Ishikawa (cell line): ENCODE measurements at regions not wholly inside any gene's neighbourhood (a gene's known extent, or its start where the extent isn't known, plus 50 kb on each side); places are given as distances from the start of the nearest gene placed in this dataset.

ENCODE experiments used
- CEBPB ChIP-seq: IDR thresholded peaks from 2 replicates; pipeline ENCODE4 v1.6.1; 2012
- CREB1 ChIP-seq: IDR thresholded peaks from 2 replicates; pipeline ENCODE4 v1.6.1; 2012; ENCODE audit warnings: low read depth
- MAX ChIP-seq: IDR thresholded peaks from 2 replicates; pipeline ENCODE4 v1.6.1; 2012
- TAF1 ChIP-seq: IDR thresholded peaks from 2 replicates; pipeline ENCODE4 v1.6.1; 2012; ENCODE audit warnings: low read depth, mild to moderate bottlenecking
- USF1 ChIP-seq: IDR thresholded peaks from 2 replicates; pipeline ENCODE4 v1.6.1; 2012
- YY1 ChIP-seq: IDR thresholded peaks from 2 replicates; pipeline ENCODE4 v1.6.1; 2012; ENCODE audit warnings: low read depth

- TF ChIP-seq CREB1 (no peak), MAX (no peak), YY1 (no peak), TAF1 (no peak), CEBPB (no peak), USF1 (no peak)
Measured at GRCh38 chr10:111773950-111774349, 409.6 kb downstream of the GPAM start.
